MM.1S (cell line): ENCODE measurements at regions not wholly inside any gene's neighbourhood (a gene's known extent, or its start where the extent isn't known, plus 50 kb on each side); places are given as distances from the start of the nearest gene placed in this dataset.

Experiments used
- DNase-seq: peaks from one replicate; pipeline ENCODE4 v3.0.0-alpha.2; 2015
- H2AFZ ChIP-seq: fragments of 300-600 bp; sonication (generic); 2 replicates; pipeline ENCODE4 v1.6.0; 2016; ENCODE audit warnings: antibody characterized with exemption, low read length
- H3F3A ChIP-seq: fragments of 300-600 bp; sonication (generic); 2 replicates; pipeline ENCODE4 v1.6.1; 2016; ENCODE audit warnings: mild to moderate bottlenecking, antibody characterized with exemption, low read length, moderate library complexity, mixed read lengths; ENCODE audit not compliant: insufficient read depth
- H3K27ac ChIP-seq: fragments of 300-600 bp; sonication (generic); 2 replicates; pipeline ENCODE4 v1.5.1; 2016; ENCODE audit warnings: mild to moderate bottlenecking, low read length
- H3K27me3 ChIP-seq: fragments of 300-600 bp; sonication (generic); replicated peaks from 2 replicates; pipeline ENCODE4 v1.6.0; 2016; ENCODE audit warnings: low read length; ENCODE audit not compliant: insufficient read depth
- H3K36me3 ChIP-seq: fragments of 300-600 bp; sonication (generic); replicated peaks from 2 replicates; pipeline ENCODE4 v1.6.1; 2016; ENCODE audit warnings: mild to moderate bottlenecking, low read length, mixed read lengths; ENCODE audit not compliant: insufficient read depth
- H3K4me1 ChIP-seq: fragments of 300-600 bp; sonication (generic); 2 replicates; pipeline ENCODE4 v1.6.1; 2016; ENCODE audit warnings: low read length, mixed read lengths
- H3K4me2 ChIP-seq: fragments of 300-600 bp; sonication (generic); 2 replicates; pipeline ENCODE4 v1.6.0; 2016; ENCODE audit warnings: low read depth, low read length
- H3K4me3 ChIP-seq: fragments of 300-600 bp; sonication (generic); 2 replicates; pipeline ENCODE4 v1.5.1; 2016; ENCODE audit warnings: low read length, mixed read lengths
- H3K79me2 ChIP-seq: fragments of 300-600 bp; sonication (generic); 2 replicates; pipeline ENCODE4 v1.6.1; 2016; ENCODE audit warnings: mixed run types, low read length, mixed read lengths
- H3K9ac ChIP-seq: fragments of 300-600 bp; sonication (generic); 2 replicates; pipeline ENCODE4 v1.6.1; 2016; ENCODE audit warnings: low read length, mixed read lengths
- H3K9me2 ChIP-seq: fragments of 300-600 bp; sonication (generic); replicated peaks from 2 replicates; pipeline ENCODE4 v1.6.1; 2016; ENCODE audit warnings: mild to moderate bottlenecking, low read length, mixed read lengths; ENCODE audit not compliant: insufficient read depth
- H3K9me3 ChIP-seq: fragments of 300-600 bp; sonication (generic); replicated peaks from 2 replicates; pipeline ENCODE4 v1.6.1; 2016; ENCODE audit warnings: mild to moderate bottlenecking, low read length, mixed read lengths; ENCODE audit not compliant: insufficient read depth
- H4K20me1 ChIP-seq: fragments of 300-600 bp; sonication (generic); 2 replicates; pipeline ENCODE4 v1.6.1; 2016; ENCODE audit warnings: mild to moderate bottlenecking, low read length, moderate library complexity, mixed read lengths; ENCODE audit not compliant: insufficient read depth
- CTCF ChIP-seq: fragments of 300-600 bp; sonication (generic); IDR thresholded peaks from 2 replicates; pipeline ENCODE4 v1.5.1; 2016; ENCODE audit warnings: antibody characterized with exemption, low read length, mixed read lengths
- EZH2 ChIP-seq: fragments of 300-600 bp; sonication (generic); optimal IDR thresholded peaks from 2 replicates; pipeline ENCODE3; 2017; ENCODE audit warnings: low read depth, mild to moderate bottlenecking, antibody characterized with exemption, low read length, mixed read lengths
- EZH2phosphoT487 ChIP-seq: fragments of 300-600 bp; sonication (generic); IDR thresholded peaks from 2 replicates; pipeline ENCODE4 v1.6.1; 2018; ENCODE audit warnings: antibody characterized with exemption, low read length

DNA sequence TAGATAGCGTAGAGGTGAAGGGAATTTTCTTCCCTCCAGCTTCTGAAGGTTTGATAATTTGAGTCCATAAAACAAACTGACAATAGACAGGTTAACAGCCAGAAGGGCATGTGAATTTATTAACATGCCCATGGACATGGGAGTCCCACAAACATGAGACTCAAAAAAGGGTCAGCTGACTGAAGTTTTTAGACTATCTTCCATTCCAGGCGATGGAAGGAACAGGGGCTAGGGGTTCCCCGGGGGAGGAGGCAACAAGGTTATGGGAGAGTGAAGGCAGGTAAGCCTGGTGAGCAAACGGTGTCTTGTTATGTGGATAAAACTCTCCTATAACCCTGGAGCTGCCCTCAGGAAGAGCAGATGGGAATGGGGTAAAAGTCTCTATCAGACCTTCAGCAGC lies 81.5 kb upstream of the SORBS2 start:
- Histone ChIP-seq H3K79me2 (no peaks in the 10 kb centered on the region), H3K4me2 (no peak overlapping the region), H3K9ac (no peak overlapping the region), H3F3A (no peaks in the 10 kb centered on the region), H3K9me2 (no peaks in the 10 kb centered on the region), H2AFZ (no peak overlapping the region), H3K4me3 (no peak overlapping the region), H4K20me1 (no peaks in the 10 kb centered on the region), H3K9me3 (no peaks in the 10 kb centered on the region), H3K27me3 (no peaks in the 10 kb centered on the region), H3K36me3 (no peaks in the 10 kb centered on the region), H3K4me1 (no peaks in the 10 kb centered on the region), H3K27ac (no peak overlapping the region)
- no peak for DNase-seq
- TF ChIP-seq EZH2 (no peak), CTCF (no peak), EZH2phosphoT487 (no peak)

- Histone ChIP-seq H3K4me2 (no peak overlapping the region), H3F3A (no peaks in the 10 kb centered on the region), H3K36me3 (no peaks in the 10 kb centered on the region), H3K4me3 (no peak overlapping the region), H3K27me3 (no peaks in the 10 kb centered on the region), H3K4me1 (peaks cover 2% of the 10 kb centered on the region), H4K20me1 (no peaks in the 10 kb centered on the region), H3K9ac (no peak overlapping the region), H3K27ac (no peak overlapping the region), H3K79me2 (no peaks in the 10 kb centered on the region), H3K9me3 (no peaks in the 10 kb centered on the region), H3K9me2 (no peaks in the 10 kb centered on the region), H2AFZ (no peak overlapping the region)
- no peak for DNase-seq
- no peak for TF ChIP-seq CTCF
- TF ChIP-seq EZH2phosphoT487: no peak
- no peak for TF ChIP-seq EZH2
Measured at GRCh38 chr4:185894481-185894880, 82.5 kb upstream of the SORBS2 start.

DNA sequence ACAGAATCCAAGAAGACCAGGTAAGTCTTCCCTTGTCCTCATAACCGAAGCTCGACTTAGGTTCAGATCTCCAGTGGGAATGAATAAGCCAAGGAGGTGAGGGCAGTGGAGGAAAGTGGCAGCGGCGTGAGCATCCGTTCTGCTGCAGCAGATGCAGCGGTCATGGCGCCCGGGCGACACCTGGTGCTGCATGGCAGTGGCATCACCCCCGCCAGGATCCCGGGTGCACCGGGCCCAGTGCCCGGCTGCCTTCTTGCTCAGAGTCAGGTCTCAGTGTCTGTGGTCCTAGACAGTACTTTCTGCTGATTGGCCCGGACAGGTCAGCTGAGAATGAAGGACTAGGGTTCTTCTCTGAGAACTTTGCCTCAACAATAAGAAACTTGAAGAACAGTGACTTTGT lies 83.4 kb upstream of the SORBS2 start:
- no peak overlapping the region for H3K4me2 ChIP-seq

More for the DNA sequence above, 83.4 kb upstream of the SORBS2 start:
- Histone ChIP-seq H3K9me2 (no peaks in the 10 kb centered on the region), H3F3A (peaks cover 3% of the 10 kb centered on the region; the same call in 1 of the 2 replicates), H3K27me3 (no peaks in the 10 kb centered on the region), H3K4me3 (no peak overlapping the region), H3K4me1 (peaks cover 11% of the 10 kb centered on the region), H3K9ac (no peak overlapping the region), H3K27ac (no peak overlapping the region), H3K9me3 (no peaks in the 10 kb centered on the region), H3K79me2 (no peaks in the 10 kb centered on the region), H3K36me3 (no peaks in the 10 kb centered on the region), H2AFZ (no peak overlapping the region), H4K20me1 (no peaks in the 10 kb centered on the region)
- no peak for TF ChIP-seq EZH2
- no peak for TF ChIP-seq EZH2phosphoT487
- TF ChIP-seq CTCF: no peak
- no peak for DNase-seq
